PFSK-1 (cell line): ENCODE measurements at regions not wholly inside any gene's neighbourhood (a gene's known extent, or its start where the extent isn't known, plus 50 kb on each side); places are given as distances from the start of the nearest gene placed in this dataset.

ENCODE experiments used
- POLR2AphosphoS5 ChIP-seq: IDR thresholded peaks from 2 replicates; pipeline ENCODE4 v1.6.1; 2012; ENCODE audit warnings: low read depth, mild to moderate bottlenecking, control low read depth, low read length, moderate library complexity
- TAF1 ChIP-seq: IDR thresholded peaks from 2 replicates; pipeline ENCODE4 v1.6.1; 2012; ENCODE audit warnings: low read length, control low read depth, borderline replicate concordance; ENCODE audit not compliant: insufficient read depth
- TF ChIP-seq, protein P1 (sequence below), 2 experiments: IDR thresholded peaks; 2 replicates each; pipeline versions ENCODE4 v1.6.1 to v1.8.0; 2011 to 2012; ENCODE audit warnings: low read depth in 2 of 2, low read length in 2 of 2, control low read depth in 1 of 2, inconsistent platforms in 1 of 2, mild to moderate bottlenecking in 1 of 2, moderate library complexity in 1 of 2; ENCODE audit not compliant: insufficient read depth in 1 of 2

- TF ChIP-seq, protein P1, sequence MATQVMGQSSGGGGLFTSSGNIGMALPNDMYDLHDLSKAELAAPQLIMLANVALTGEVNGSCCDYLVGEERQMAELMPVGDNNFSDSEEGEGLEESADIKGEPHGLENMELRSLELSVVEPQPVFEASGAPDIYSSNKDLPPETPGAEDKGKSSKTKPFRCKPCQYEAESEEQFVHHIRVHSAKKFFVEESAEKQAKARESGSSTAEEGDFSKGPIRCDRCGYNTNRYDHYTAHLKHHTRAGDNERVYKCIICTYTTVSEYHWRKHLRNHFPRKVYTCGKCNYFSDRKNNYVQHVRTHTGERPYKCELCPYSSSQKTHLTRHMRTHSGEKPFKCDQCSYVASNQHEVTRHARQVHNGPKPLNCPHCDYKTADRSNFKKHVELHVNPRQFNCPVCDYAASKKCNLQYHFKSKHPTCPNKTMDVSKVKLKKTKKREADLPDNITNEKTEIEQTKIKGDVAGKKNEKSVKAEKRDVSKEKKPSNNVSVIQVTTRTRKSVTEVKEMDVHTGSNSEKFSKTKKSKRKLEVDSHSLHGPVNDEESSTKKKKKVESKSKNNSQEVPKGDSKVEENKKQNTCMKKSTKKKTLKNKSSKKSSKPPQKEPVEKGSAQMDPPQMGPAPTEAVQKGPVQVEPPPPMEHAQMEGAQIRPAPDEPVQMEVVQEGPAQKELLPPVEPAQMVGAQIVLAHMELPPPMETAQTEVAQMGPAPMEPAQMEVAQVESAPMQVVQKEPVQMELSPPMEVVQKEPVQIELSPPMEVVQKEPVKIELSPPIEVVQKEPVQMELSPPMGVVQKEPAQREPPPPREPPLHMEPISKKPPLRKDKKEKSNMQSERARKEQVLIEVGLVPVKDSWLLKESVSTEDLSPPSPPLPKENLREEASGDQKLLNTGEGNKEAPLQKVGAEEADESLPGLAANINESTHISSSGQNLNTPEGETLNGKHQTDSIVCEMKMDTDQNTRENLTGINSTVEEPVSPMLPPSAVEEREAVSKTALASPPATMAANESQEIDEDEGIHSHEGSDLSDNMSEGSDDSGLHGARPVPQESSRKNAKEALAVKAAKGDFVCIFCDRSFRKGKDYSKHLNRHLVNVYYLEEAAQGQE (IDR thresholded peaks at IDR 0.05; ENCODE audit: insufficient read depth in 1 of 2, low read depth in 2 of 2, low read length in 2 of 2): no peak
- no peak for TF ChIP-seq POLR2AphosphoS5
- no peak for TF ChIP-seq TAF1
Observed at GRCh38 chr9:91163444-91163772, 198.3 kb downstream of the AUH start.
